ENCODE measurements at regions not wholly inside any gene's neighbourhood (a gene's known extent, or its start where the extent isn't known, plus 50 kb on each side); places are given as distances from the start of the nearest gene placed in this dataset.
"Not testable (repeated sequence)": the region's sequence is repeated elsewhere in the genome, so short reads cannot be mapped to it uniquely, and the experiment has no call there.

GRCh38 chr11:106281455-106282173, 204.2 kb downstream of the AASDHPPT start:
- no peak for DNase-seq

- DNase-seq = no peak
Measured at GRCh38 chr11:106286881-106287504, 209.5 kb downstream of the AASDHPPT start.

- no peak for DNase-seq
Measured at GRCh38 chr11:106288057-106288456, 210.6 kb downstream of the AASDHPPT start.

- DNase-seq = no peak
Measured at GRCh38 chr11:106288822-106289387, 211.4 kb downstream of the AASDHPPT start.

GRCh38 chr11:106292526-106292925, 215.1 kb downstream of the AASDHPPT start:
- no peak for DNase-seq

GRCh38 chr11:106295974-106296373, 218.5 kb downstream of the AASDHPPT start:
- DNase-seq = no peak

- no peak for DNase-seq
Measured at GRCh38 chr11:106302416-106302815, 225.0 kb downstream of the AASDHPPT start.

GRCh38 chr11:106304274-106304673, 226.8 kb downstream of the AASDHPPT start:
- no peak for DNase-seq

- no peak for DNase-seq
Measured at GRCh38 chr11:106305458-106305857, 228.0 kb downstream of the AASDHPPT start.

GRCh38 chr11:106306942-106307341, 229.5 kb downstream of the AASDHPPT start:
- DNase-seq = no peak

- DNase-seq = no peak
Measured at GRCh38 chr11:106309070-106309684, 231.7 kb downstream of the AASDHPPT start.

- no peak for DNase-seq
Measured at GRCh38 chr11:106311531-106312230, 234.2 kb downstream of the AASDHPPT start.

GRCh38 chr11:106317208-106317773, 239.8 kb downstream of the AASDHPPT start:
- DNase-seq = not testable (repeated sequence)

GRCh38 chr11:106321601-106322000, 244.1 kb downstream of the AASDHPPT start:
- no peak for DNase-seq

- no peak for DNase-seq
Measured at GRCh38 chr11:106322106-106322505, 244.6 kb downstream of the AASDHPPT start.

- DNase-seq = no peak
Measured at GRCh38 chr11:106326087-106326486, 248.6 kb downstream of the AASDHPPT start.

GRCh38 chr11:106327134-106327533, 249.7 kb downstream of the AASDHPPT start:
- no peak for DNase-seq

GRCh38 chr11:106327637-106328036, 250.2 kb downstream of the AASDHPPT start:
- no peak for DNase-seq

GRCh38 chr11:106329273-106330018, 252.0 kb downstream of the AASDHPPT start:
- no peak for DNase-seq

- no peak for DNase-seq
Measured at GRCh38 chr11:106331176-106331575, 253.7 kb downstream of the AASDHPPT start.

- no peak for DNase-seq
Measured at GRCh38 chr11:106333678-106334077, 256.2 kb downstream of the AASDHPPT start.

GRCh38 chr11:106344394-106344793, 266.9 kb downstream of the AASDHPPT start:
- no peak for DNase-seq

Data from NCI-H187 treated with DMSO at 0.1 percent for 48 hours (cell line).